AG04450 (cell line): ENCODE measurements at regions not wholly inside any gene's neighbourhood (a gene's known extent, or its start where the extent isn't known, plus 50 kb on each side); places are given as distances from the start of the nearest gene placed in this dataset.

Experiments
- CTCF ChIA-PET: fragments of 300-600, 350-600 bp; formaldehyde crosslinking; extraction: SDS; loops from one replicate; lab custom pipeline; 2022; ENCODE audit warnings: antibody characterized with exemption, inconsistent platforms; lab: Charles Lee
- POLR2A ChIA-PET: fragments of 350-600 bp; formaldehyde crosslinking; extraction: SDS; loops from one replicate; lab custom pipeline; 2021; ENCODE audit warnings: antibody characterized with exemption, inconsistent platforms; lab: Yijun Ruan, JAX
- DNase-seq: peaks from one replicate; pipeline ENCODE4 v3.0.0-alpha.2; 2011; ENCODE audit warnings: low read depth, low spot score
- H3K27ac ChIP-seq: one replicate; pipeline ENCODE4 v1.5.1; 2012; ENCODE audit warnings: low read depth, low read length, control low read depth
- H3K27me3 ChIP-seq: one replicate; pipeline ENCODE4 v1.6.0; 2012; ENCODE audit warnings: low read length; ENCODE audit not compliant: control insufficient read depth, insufficient read depth
- H3K4me3 ChIP-seq: 2 replicates; pipeline ENCODE4 v1.5.1; 2011; ENCODE audit warnings: mild to moderate bottlenecking, low read depth, low read length, control low read depth
- H3K9me3 ChIP-seq: 2 replicates; pipeline ENCODE4 v1.5.1; 2012; ENCODE audit warnings: low read length; ENCODE audit not compliant: control insufficient read depth, insufficient read depth
- CTCF ChIP-seq: IDR thresholded peaks from 2 replicates; pipeline ENCODE4 v1.5.1; 2011; ENCODE audit warnings: low read depth, low read length, control low read depth, inconsistent platforms

- Histone ChIP-seq H3K4me3 (no peak overlapping the region), H3K27ac (no peak overlapping the region), H3K9me3 (peaks cover 78% of the 10 kb centered on the region), H3K27me3 (no peaks in the 10 kb centered on the region)
- CTCF ChIA-PET, result no interaction called here
- DNase-seq, result no peak
- POLR2A ChIA-PET, result no interaction called here
- no peak for TF ChIP-seq CTCF
These were observed 613.8 kb downstream of the BRD1 start for GRCh38 chr22:49213731-49214352.

GRCh38 chr22:49212466-49212865 lies 615.2 kb downstream of the BRD1 start:
- Histone ChIP-seq H3K27ac (no peak overlapping the region), H3K27me3 (no peaks in the 10 kb centered on the region), H3K9me3 (peaks cover 85% of the 10 kb centered on the region), H3K4me3 (no peak overlapping the region)
- POLR2A ChIA-PET, result no interaction called here
- DNase-seq, result no peak
- TF ChIP-seq CTCF, result no peak
- CTCF ChIA-PET, result no interaction called here

- Histone ChIP-seq H3K9me3 (peaks cover 90% of the 10 kb centered on the region), H3K27ac (no peak overlapping the region), H3K27me3 (no peaks in the 10 kb centered on the region), H3K4me3 (no peak overlapping the region)
- DNase-seq, result no peak
- POLR2A ChIA-PET, result no interaction called here
- CTCF ChIA-PET, result no interaction called here
- TF ChIP-seq CTCF, result no peak
These were observed 615.7 kb downstream of the BRD1 start for GRCh38 chr22:49212002-49212401.

- CTCF ChIA-PET, result no interaction called here
These were observed 616.5 kb downstream of the BRD1 start for GRCh38 chr22:49211176-49211575.

GRCh38 chr22:49210606-49211005 lies 617.1 kb downstream of the BRD1 start:
- Histone ChIP-seq H3K27ac (no peak overlapping the region), H3K27me3 (no peaks in the 10 kb centered on the region), H3K9me3 (peaks cover 94% of the 10 kb centered on the region), H3K4me3 (no peak overlapping the region)
- POLR2A ChIA-PET, result no interaction called here
- TF ChIP-seq CTCF, result no peak
- CTCF ChIA-PET, result no interaction called here
- no peak for DNase-seq

More at GRCh38 chr22:49211176-49211575, 616.5 kb downstream of the BRD1 start:
- Histone ChIP-seq H3K4me3 (no peak overlapping the region), H3K27me3 (no peaks in the 10 kb centered on the region), H3K9me3 (peaks cover 94% of the 10 kb centered on the region), H3K27ac (no peak overlapping the region)
- POLR2A ChIA-PET, result no interaction called here
- no peak for TF ChIP-seq CTCF
- DNase-seq, result no peak
